ENCODE measurements at regions not wholly inside any gene's neighbourhood (a gene's known extent, or its start where the extent isn't known, plus 50 kb on each side); places are given as distances from the start of the nearest gene placed in this dataset.

- ChIA-PET POLR2A (interaction anchor here (0.6 kb wide), 1 partner anchor 1853 kb away, joined by 3 read pairs; no protein-coding TSS in a partner anchor), CTCF (interaction anchor here (1.5 kb wide), 1 partner anchor 11 kb away, joined by 3 read pairs; no protein-coding TSS in a partner anchor)
- no peaks in the 10 kb centered on the region for H3K4me1 ChIP-seq (ENCODE audit: control insufficient read depth, extremely low read depth, insufficient read depth, low read length)
- TF ChIP-seq JUN (IDR thresholded peaks at IDR 0.05; ENCODE audit: borderline replicate concordance, insufficient read depth, insufficient read length, low read depth) (no peak), FOS (IDR thresholded peaks at IDR 0.05; ENCODE audit: borderline replicate concordance, insufficient read depth, low read length) (no peak), CTCF (IDR thresholded peaks at IDR 0.05; ENCODE audit: extremely low read depth in 1 of 2, insufficient read depth in 1 of 2, low read depth in 1 of 2, low read length in 2 of 2) (no peak), GATA2 (IDR thresholded peaks at IDR 0.05; ENCODE audit: insufficient read depth, insufficient read length, low read depth, low read length) (no peak), EZH2 (IDR thresholded peaks at IDR 0.05; ENCODE audit: borderline replicate concordance, low read depth, low read length, severe bottlenecking) (no peak), POLR2A (IDR thresholded peaks at IDR 0.05; ENCODE audit: low read depth, low read length) (no peak), POLR2AphosphoS5 (IDR thresholded peaks at IDR 0.05; ENCODE audit: insufficient read depth, low read depth, low read length) (no peak), MYC (IDR thresholded peaks at IDR 0.05; ENCODE audit: low read depth, low read length) (no peak)
- TF ChIP-seq, protein P1, sequence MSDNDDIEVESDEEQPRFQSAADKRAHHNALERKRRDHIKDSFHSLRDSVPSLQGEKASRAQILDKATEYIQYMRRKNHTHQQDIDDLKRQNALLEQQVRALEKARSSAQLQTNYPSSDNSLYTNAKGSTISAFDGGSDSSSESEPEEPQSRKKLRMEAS (IDR thresholded peaks at IDR 0.05; ENCODE audit: insufficient read depth, insufficient read length), result no peak
- dilution Hi-C loops (cut with MboI; ENCODE audit: extremely low pct_ligation_motif_present, low sequenced_read_pairs), result no loop called here
- intact Hi-C loops (cut with micrococcal nuclease), result no loop called here
- no peaks in the 10 kb centered on the region for H3K27me3 ChIP-seq (ENCODE audit: control insufficient read depth in 2 of 2, insufficient read depth in 2 of 2, low read length in 2 of 2)
- no peak overlapping the region for H2AFZ ChIP-seq (ENCODE audit: low read depth, low read length)
- no peak overlapping the region for H3K4me3 ChIP-seq (replicated peaks in 1 of 3; ENCODE audit: insufficient read depth in 1 of 3, low read depth in 1 of 3, low read length in 3 of 3)
- FAIRE-seq (no peak), DNase-seq (ENCODE audit: low read depth, low spot score) (no peak)
- no peaks in the 10 kb centered on the region for H3K9me1 ChIP-seq (replicated peaks; ENCODE audit: control insufficient read depth, extremely low read depth, insufficient read depth, low read length)
- no TSS peak for BruUV-seq (replicated peaks)
- no peaks in the 10 kb centered on the region for H3K79me2 ChIP-seq (ENCODE audit: control insufficient read depth, insufficient read depth, low read length)
- no peaks in the 10 kb centered on the region for H3K9me3 ChIP-seq (replicated peaks; ENCODE audit: control insufficient read depth, insufficient read depth, low read length)
- no peak overlapping the region for H3K4me2 ChIP-seq (ENCODE audit: insufficient read depth, low read length)
- H4K20me1 ChIP-seq (replicated peaks; ENCODE audit: control insufficient read depth, extremely low read depth, insufficient read depth, low read length), result no peaks in the 10 kb centered on the region
- no peak overlapping the region for H3K9ac ChIP-seq (replicated peaks; ENCODE audit: extremely low read depth, insufficient read depth, low read length)
- no peak overlapping the region for H3K27ac ChIP-seq (ENCODE audit: insufficient read depth, low read depth, low read length)
- no peaks in the 10 kb centered on the region for H3K36me3 ChIP-seq (ENCODE audit: control insufficient read depth in 2 of 2, extremely low read depth in 1 of 2, insufficient read depth in 2 of 2, low read length in 2 of 2)
Measured at GRCh38 chr7:115585015-115585718, 445.4 kb downstream of the TFEC start.

Data from endothelial cell of umbilical vein (primary cell).